Stimulated activated CD4-positive, alpha-beta T cell treated with anti-CD3 and anti-CD28 coated beads, Interleukin-12 subunit alpha, Interleukin-12 subunit beta, amount 100 ng/mL, for 48 hours (primary cell): ENCODE measurements at regions not wholly inside any gene's neighbourhood (a gene's known extent, or its start where the extent isn't known, plus 50 kb on each side); places are given as distances from the start of the nearest gene placed in this dataset.

Source experiments
- DNase-seq, 3 donors: peaks; one replicate each; pipeline ENCODE4 v3.0.0-alpha.2; 2020; ENCODE audit warnings: low read depth in 2 of 3, low spot score in 1 of 3

DNA sequence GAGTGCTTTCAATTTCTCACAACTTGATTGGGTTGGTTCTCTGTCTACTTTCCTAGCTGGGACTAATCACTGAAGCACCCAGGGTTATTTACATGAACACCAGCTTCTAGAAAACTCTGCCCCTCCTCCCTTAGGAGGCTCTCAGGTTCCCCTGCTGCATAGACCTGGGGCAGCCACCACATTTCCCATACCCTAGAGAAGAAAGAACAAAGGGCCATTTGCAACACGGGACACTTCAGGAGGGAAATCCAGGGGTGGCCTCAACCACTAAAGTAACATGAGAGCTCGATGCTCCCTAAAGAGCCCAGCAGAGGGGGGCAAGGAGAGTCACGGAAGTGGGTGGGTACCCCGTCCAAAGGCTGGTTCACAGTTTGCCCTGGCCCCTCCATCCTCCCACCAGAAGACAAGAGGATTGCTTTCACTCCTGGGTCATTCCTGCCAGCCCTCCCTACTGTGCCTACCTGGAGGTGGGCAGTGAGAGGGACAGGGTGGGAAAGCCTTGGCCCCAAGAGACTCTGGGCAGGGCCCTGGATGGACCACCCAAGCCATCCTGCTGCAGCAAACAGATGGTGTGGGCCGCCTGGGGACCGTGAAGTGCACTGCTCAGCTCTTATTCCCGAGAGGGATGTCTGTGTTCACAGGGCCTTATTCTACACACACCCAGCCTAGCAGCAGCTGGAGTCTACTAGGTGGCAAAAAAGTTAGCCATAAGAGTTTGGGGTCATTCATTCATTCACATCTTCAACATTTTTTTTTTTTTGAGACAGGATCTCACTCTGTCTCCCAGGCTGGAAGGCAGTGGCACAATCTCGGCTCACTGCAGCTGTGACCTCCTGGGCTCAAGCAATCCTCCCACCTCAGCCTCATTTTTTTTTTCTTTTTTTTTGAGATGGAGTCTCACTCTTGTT lies 392.1 kb downstream of the SOX9 start:
- DNase-seq, result no peak

DNA sequence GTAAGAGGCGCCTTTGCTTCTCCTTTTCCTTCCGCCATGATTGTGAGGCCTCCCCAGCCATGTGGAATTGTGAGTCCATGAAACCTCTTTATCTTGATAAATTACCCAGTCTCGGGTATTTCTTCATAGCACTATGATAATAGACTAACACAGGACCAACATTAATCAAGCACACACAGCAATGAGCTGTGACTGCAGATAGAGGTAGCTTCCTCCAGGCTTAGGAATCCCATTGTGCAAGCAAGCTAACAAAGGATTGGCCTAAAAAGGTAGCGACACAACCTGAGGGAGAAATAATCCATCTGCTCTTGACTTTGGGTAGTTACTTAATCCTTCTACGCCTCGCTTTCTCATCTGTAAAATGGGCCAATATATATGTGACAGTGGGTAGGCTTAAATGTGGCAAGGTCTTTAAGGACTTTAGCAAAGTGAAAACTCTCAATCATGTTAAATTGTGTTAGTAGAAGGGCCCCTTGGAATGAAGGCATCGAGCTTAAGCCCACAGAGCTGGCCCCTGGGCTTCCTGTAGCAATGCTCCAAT lies 393.6 kb downstream of the SOX9 start:
- DNase-seq, result no peak

DNA sequence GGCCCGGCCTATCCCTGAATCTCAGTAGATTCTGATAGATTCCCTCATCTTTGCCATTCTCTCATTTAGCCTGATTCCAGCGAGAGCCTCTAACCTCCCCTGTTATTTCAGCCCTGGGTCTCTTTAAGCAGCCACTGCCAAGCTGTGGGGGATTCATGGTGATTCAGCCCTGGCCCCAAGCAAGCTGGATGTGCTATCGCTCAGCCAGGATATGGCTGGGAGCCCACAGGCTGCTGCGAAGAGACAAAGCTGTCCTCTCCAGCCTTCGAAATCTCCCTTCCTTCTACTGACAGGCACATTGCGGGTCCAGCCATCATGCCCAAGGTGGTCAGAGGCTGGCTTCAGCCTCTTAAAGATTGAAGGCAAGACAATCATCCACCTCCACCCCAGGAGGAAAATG lies 394.1 kb downstream of the SOX9 start:
- DNase-seq, result no peak

DNA sequence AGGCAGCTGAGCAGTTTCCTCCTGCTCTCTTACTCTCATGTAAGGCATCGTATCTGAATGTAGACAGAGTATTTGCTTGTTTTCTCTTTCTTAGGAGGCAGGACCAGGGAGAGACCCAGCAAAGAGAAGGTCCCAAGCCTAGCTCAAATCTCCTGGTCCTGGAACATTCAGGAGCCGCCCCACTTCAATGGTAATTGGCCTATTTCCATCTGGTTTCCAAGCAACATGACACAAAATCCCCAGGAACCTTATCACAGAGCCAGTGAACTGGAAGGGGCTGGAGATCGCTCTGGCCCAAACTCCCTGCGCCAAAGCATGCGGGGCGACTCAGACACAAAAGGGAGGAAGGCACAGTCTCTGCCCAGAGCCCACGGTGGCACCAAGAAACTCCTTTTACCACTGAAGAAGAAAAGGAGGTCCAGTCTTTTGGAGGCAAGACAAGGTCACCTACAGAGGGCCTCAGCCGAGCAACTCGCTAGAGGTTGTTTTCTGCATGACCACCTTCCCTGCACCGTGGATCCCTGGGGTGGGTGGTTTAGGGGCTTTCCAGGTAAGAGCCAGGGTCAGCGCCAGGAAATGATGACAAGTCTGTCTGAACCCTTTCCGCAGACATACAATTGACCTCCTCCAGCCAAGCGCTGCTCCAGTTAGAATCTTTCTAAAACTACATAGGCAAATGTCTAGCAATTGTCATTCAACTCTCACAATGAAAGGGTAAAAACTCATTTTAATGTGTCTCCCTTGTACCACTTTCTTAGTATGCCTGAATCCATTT lies 394.7 kb downstream of the SOX9 start:
- DNase-seq, result no peak

DNA sequence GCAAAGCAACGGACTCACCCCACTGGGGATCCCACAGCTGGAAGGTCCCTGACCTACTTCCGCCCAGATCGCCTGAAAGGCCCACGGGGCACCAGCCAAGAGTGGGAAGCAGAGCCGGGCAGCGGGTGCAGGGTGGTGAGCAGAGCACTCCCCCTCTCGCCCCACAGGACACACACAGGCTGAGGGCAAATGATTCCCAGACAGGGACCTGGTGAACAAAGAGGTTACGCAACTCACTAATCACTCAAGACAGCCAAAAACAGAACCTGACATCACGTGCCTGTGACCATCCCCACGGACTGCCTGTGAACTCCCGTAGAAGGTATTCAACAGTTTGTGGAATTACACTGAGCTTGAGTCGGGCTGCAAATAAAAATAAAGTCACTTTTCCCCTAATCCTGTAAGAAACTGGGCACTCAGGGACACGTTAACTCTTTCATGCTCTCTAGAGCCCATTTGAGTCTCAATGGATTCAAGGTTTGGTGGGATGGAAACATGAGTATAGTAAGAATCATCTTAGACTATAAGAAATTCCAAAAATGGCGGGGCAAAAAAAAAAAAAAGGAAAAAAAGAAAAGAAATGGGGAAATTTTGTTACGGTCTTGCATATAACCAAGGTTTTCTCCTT lies 396.1 kb downstream of the SOX9 start:
- DNase-seq, result no peak

DNA sequence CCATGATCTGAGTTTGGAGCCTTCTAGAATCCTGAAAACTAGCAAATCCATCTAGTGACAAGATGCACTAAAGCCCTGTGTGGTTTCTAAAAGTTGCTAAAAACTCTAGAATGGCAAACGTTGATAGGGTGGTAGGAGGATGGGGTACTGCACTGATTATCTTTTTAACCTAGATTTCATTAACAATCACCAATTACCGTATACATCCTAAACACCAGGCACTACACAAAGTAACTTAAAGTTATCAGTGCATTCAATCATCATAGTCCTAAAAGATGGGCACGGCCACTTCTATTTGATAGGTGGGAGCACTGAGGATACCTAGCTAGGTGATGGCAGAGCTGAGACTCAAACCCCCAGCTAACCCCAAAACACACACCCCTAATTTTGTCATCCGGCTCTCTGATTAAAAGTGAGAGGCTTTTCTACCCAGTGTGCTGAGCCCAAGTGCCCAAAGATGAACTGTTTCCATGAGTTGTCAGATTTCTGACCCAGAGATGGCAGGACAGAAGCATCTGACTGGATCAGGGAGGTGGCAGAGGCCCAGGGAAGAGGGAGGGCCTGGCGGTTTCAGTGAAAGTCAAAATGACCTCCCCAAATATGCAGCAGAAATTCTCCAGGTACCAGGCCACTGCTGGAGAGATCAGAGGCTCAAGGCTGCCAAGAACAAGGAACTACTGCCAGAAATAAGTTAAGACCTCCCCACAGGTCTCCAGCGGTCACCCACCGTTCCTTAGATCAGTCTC lies 396.8 kb downstream of the SOX9 start:
- no peak for DNase-seq

DNA sequence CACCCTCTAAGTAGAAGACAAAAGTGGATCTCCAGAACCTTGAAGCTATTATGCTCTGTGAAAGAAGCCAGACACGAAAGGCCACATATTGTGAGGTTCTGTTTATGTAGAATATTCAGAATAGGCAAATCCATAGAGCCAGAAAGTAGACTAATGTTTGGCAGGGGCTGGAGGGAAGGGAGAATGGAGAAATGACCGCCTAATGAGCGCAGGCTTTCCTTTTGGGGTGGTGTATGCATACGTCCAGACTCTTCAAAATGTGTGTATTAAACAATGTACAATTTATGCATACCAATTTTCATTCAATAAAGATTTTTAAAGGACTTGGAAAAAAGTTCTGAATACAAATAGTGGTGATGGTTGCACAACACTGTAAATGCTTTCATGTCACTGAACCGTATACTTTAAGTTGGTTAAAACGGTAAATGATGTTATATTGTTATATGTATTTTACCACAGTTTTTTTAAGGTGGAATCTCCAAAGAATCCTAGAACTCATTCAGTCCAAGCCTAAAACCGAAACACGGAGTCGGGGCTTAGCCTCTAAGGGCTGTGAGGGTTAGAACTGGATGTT lies 397.4 kb downstream of the SOX9 start:
- DNase-seq, result no peak

DNA sequence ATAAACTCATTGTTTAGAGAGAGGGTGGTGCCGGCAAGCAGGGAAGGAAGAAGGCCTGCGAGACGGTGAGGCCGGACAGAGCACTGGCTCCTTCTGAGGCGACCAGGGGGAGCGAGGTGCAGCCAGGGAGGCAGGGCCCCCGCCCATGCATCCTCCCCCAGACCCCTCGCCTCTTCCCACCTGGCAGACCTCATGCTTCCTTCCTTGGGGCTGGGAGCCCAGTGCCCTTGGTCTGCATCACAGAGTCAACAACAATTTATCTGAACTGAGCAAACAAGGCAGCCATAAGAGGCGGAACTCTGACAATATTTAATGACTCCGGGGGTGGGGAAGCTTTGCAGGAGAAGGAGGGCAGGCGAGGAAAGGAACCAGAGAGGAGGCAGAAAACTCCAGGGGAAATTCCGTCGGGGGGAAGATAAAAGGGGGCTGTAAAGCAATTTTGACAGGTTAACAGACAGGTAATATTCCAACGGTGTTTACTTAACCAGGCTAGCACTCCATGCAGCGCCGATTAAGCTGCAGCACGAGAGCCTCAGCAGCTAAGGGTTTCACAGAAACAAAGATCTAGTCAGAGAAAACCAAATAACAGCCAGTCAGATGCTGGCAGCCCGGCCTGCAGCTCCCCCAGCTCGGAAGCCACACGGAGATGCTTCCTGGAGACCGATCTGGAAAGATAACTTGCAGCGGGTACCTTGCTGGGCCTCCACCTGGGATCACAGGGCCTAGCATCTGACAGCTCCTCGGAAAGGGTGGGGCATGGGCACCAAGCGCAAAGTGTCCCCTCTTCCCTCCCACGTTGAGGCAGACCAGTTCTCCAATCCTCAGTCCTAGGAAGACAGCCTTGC lies 398.2 kb downstream of the SOX9 start:
- no peak for DNase-seq

DNA sequence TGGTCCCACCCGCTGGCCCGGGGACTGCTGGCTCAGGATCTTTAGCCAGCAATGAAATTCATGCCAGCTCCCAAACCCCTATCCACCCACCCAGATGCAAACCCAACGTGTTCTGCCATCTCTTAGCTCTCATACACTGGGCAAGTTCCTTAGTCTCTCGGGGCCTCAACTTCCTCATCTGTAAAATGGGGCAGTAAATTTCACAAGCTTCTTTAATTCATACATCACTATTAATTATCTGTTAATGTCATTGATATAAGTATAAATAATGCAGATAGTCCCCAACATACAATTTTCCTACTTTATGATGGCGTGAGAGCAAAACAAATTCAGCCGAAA lies 398.7 kb downstream of the SOX9 start:
- no peak for DNase-seq

DNA sequence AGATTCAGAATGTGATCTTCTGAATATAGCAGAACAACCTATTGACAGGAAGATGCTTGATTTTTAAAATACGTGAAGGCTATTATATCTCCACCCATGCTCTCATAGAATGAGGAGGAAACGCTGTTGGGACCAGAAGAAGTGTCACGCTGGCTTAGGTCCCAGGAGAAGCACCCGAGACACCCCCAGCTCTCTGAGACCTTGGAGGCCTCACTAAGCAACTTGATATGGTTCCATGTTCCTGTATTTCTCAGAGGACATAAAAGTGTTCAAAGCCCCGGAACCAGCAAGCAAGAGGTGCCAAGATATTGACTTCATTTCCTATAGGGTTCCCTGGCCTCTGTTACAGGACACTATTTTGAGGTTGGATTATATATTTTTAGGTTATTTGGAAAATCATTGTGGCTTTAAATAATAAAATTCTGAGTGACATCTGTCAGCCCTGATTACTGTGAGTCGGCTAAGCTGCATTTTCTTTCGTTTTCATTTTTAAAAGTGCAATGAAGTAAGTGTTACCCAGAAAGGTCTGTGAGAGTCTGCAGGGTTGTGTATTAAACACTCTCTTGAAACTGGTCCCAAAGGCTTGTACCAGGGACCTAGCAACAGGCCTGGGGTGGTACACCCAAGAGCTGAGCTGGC lies 400.0 kb downstream of the SOX9 start:
- DNase-seq, result no peak

DNA sequence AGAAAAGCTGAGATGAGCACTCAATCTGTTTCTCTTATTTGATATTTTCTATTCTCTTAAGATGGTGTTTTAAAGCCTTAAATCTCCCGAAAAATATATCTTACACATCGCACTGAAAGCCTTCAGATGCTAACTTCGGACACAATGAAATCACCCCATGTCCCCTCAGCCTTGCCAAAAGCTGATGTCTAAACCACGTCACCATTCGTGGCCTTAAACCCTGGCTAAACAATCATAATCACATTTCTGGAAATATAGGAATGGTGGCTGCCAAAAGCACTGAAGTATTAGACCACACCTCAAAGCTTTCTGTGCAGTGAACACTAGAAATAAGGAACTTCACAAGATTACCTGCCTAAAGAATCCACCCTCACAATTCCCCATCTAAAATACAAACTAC lies 402.7 kb downstream of the SOX9 start:
- no peak for DNase-seq

DNA sequence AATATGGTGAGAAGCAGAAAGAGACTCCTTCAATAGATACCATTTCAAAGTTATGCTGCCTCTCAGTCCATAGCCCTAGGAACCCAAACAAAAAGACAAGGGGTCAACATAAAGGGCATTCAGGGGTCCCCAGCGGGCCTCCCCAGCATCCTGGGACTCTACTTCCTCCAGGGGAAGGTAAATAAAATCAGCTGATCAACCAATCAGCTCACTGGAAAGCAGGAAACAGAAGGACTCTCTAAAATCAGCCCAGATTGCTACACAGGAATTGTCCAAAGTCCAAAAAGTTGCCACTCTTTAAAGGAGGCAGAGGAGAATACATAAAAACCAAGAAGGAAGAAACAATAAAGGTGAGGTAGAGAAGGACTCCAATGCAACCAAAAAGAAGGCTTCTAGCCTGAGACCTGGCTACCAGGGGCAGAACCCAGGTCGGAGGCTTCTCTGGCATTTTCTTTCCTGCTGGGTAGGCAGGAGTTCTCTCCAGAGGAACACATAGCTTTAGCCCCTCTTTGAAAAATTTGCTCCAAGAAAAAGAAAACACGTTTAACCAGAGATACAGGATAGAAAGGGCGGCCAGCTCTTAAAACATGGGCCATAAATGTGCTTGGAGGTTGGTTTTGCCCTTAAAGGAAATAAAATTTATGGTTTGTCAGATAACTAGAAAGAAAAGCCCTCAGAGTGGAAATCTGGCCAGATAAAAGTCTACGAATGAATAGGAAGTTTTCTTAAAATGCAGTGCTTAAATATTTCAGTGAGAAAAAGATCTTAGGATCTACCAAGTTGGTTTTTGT lies 404.6 kb downstream of the SOX9 start:
- no peak for DNase-seq

DNA sequence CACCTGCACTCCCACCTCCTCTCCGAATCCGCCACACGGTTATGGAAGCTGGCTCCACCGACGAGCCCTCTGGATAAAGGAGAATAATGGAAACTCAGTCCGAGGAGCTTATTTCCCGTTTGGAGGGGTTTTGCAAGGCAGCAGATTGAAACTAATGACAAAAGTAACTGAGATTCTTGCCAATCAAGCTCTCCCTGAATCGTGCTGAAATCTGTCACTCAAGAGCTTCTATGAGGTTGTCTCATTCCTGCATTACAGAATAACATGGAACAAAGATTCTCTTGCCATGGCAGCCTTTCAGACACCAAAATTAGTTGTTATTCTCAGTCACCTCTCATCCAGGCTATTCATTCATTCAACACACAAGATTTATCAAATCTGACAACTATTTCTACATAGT lies 405.9 kb downstream of the SOX9 start:
- no peak for DNase-seq

DNA sequence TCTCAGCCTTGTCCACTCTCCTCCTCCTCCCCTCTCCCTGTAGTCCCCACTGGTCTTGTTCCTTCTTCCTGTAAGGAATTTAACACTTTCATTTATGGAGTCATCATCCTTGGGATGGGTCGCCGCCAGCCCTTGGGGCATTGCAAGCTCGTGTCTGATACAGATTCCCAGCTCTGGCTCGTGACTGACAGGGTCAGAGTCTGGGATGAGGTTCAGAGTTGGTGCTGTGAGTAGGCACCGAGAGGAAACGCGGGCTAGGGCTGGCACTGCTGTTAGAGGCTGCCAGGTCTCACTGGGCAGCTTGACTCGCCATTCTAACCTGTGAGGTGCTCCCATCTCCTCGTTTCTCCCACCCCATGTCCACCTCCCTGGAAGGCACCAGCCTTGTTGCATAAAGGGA lies 407.0 kb downstream of the SOX9 start:
- DNase-seq, result no peak

DNA sequence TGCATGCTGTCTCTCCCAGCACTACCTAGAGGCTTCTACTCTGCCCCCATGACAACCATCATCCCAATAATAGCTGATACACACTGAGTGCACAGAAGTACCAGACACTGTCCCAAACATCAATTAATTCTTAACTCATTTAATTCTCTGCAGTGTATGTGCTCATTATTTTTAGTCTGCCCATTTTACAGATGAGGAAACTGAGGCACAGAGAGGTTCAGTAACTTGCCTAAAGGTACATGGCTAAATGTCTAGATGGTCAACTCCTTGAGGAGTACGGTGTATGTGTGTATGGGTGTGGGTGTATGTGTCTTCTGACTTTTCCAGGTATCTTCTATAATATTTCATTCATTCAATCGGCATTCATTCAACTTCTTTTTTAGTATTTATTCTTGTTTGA lies 407.9 kb downstream of the SOX9 start:
- DNase-seq, result no peak

DNA sequence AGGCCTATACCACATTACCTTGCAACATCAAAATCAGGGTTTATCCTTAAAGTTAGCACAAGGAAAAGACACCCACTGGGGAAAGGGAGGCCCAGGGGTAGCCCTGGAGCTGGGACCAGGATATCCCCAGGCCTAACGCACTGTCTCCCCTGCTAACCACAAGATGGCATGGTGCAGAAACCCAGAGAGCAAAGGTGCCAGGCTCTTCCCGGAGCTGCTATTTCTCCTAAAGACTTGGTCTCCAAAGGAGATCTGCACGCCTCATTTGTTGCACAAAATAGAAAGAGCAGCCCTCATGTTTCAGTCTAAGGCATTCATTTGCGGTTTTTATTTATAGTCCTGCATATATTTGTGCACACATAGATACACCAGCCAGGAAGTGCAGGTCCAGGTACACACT lies 408.6 kb downstream of the SOX9 start:
- DNase-seq, result no peak

DNA sequence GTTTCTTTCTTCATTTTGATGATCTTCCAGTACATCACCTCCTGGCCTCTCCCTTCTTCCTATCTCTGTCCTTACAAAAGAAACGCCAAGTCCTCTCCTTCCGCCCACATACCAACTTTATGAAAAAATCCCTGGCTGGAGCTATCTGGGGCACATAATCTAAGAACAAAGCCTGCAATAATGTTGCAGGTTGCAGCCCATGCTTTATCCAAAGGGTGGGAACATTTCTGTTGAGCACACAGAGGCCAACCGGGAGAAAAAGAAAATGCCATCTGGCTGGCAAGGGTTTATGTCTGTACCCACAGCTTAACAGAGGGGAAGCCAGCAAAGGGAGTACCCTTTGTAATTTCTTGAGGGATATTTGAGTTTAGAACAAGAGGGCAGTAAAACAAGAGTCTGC lies 409.6 kb downstream of the SOX9 start:
- DNase-seq, result no peak

DNA sequence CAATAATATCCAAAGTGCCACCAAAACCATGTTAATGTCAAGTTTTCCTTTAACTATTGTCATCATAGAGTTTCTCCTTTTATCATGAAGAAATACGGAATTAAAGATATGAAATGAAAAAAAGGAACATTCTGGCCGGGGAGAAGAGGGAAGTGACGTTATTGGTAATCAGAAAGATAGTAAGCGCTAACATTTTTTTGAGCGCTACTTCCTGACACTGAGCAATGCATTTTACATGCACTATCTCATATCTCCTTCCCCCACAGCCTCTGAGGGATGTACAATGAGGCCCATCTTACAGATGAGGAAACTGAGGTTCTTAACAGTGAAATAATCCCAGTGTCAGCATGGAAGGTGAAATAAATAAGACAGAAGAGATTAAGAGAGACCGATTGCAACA lies 410.9 kb downstream of the SOX9 start:
- DNase-seq, result no peak

DNA sequence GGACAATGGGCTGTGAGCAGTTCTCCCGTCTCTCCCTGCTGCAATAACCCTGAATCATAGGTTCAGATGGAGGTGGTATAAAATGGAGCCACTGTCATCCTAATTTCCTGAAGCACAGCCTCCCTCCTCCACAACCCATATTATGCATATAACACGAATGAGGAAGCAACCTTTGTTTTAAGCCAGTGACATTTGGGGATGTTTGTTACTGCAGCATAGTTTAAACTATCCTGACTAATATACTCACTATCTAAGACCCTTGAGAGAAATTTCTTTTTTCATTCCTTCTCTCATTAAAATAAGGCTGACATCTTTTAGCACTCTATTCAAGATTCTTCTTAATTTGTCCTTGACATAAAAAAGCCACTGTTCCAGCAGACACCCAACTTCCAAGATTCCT lies 413.4 kb downstream of the SOX9 start:
- no peak for DNase-seq
